Activated CD4-positive, alpha-beta T cell treated with anti-CD3 and anti-CD28 coated beads, Interleukin-2, Interleukin-4, amounts not matched to agents 100 ng/mL and 50 ng/mL, durations not matched to agents 16 hours and 8 hours (primary cell): ENCODE measurements at regions not wholly inside any gene's neighbourhood (a gene's known extent, or its start where the extent isn't known, plus 50 kb on each side); places are given as distances from the start of the nearest gene placed in this dataset.

ENCODE experiments used
- DNase-seq: peaks from one replicate; pipeline ENCODE4 v3.0.0-alpha.2; 2020; ENCODE audit warnings: low spot score

GRCh38 chr6:27052731-27053082, 194.8 kb upstream of the PRSS16 start:
- no peak for DNase-seq

- DNase-seq: no peak
Measured at GRCh38 chr6:27053738-27054137, 193.8 kb upstream of the PRSS16 start.

GRCh38 chr6:27056615-27057014, 190.9 kb upstream of the PRSS16 start:
- no peak for DNase-seq

DNA sequence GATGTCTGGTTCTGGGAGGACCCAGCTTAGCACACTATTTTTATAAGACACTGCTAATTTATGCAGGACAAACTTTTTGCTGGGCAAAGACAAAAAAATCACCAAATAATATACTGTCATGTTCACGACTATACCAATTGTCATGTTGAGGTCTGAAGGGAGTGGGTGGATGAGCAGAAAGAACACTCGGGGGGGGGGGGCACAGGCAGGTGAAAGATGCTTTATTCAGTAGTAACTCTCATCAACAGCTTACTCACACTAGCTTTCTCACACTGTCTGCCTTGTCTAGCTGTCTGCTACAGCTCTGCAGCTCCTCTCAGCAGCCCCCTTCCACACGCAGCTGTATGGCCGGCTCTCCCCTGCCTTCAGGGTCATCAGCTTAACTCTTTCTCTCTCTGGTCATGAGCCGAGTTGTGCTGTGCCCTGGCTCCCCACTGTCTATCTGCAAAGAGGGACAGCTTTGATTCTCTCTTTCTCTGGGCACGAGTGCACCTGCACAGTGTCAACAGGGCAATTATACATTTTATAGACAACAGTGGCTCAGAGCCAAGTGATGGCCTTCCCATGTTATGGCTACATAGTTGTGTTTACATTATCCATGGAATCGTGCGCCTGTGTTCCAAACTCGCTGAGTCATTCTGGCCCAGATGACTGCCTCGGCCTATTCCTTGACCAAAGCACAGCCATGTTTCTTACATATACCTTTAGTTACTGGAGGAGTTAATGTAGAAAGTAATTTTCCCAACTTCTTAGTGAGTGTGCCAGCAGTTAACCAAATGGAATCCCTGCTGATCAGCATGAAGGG, 187.7 kb upstream of the PRSS16 start:
- no peak for DNase-seq

DNA sequence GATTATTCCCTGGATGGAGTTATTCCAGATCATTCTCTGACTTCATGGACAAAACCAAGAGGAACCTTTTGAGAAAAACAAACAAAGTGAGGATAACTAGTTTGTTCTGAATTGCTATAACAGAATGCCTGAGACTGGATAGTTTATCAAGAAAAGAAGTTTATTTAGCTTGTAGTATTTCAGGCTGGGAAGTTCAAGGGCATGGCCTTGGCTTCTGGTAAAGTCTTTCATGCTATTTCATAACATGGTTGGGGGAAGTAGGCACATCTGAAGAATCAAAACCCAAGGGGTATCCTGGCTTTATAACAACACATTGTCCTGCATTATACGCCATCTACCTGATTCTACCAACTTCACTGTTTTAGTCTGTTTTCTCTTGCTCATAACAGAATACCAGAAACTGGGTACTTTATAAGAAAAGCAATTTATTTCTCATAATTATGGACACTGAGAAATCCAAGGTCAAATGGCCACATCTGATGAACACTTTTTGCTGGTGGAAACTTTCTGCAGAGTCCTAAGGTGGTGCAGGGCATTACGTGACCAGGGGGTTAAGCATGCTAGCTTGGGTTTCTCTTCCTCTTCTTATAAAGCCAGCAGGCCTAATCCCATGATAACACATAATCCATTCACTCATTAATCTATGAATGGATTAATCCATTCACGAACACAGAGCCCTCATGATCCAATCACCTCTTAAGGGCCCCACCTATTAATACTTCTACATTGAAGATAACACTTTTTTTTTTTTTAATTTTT, 186.1 kb upstream of the PRSS16 start:
- no peak for DNase-seq

DNA sequence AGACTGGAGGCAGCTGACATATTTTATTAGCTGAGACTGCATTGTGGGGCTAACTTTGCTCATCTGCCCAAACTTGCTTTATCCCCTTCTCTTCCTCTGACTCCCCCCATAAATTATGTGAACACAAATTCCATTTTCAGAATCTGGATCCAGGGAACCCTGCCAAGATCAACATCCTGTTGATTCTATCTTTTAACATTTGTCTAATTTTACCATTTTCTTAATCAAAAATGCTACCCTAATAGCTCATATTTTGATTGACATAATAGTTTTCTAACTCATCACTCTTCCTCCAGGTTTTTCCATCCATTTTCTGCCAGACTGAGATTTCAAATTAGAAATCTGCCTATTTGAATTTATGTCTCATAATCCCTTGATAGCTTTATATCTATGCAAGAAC, 184.7 kb upstream of the PRSS16 start:
- DNase-seq: no peak

DNA sequence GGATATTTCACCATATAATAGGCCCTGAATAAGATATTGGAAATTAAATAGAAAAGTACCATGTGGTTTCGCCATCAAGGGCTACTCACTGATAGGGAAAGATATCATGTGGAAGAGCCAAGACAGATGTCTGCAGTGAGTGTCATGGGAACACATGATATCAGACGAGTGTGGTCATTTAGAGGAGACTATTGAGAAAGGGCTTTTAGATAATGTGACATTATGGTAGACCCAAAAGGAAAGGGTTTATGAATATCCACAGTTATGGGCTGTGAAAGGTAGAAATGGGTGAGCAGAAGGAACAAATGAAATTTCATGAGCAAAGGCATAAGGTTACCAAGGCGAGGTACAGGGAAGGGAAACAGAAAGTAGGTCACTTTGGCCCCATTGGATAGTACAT, 182.3 kb upstream of the PRSS16 start:
- DNase-seq: no peak

DNA sequence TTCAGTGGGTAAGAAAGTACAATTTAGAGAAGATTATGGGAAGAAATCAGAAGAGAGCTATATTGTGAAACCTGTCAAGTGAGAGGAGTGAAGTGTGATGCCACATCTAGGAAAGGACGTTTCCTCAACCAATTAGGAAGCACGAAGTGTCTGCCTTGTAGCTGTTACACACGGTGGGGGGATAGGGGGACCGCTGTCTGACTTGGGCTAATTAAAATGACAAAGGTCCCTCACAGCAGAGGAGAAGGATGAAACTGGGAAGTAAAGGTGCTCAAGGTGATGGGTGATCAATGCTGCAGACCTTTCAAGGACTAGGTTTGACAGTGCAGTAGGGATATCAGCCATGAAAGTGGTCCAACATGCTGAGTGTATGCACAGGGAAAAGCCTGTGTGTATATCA, 181.1 kb upstream of the PRSS16 start:
- no peak for DNase-seq

DNA sequence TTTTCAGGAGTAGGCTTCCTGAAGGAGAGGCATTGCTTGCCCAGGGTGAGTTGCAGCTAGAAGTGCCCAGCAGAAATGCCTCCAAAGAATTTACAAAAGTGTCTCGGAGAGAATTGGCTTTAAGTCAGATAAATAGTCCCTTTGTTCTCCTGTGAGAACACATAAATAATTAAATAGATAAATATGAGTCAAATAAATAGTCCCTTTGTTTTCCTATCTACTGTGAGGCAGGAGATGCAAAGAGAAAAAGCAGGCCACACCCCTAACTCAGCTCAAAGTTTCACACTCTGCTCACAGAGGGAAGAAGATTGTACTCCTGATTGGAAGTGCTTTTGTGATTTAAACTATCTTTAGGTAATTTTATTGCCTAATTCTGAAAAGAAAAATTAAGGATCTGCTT, 180.7 kb upstream of the PRSS16 start:
- no peak for DNase-seq

DNA sequence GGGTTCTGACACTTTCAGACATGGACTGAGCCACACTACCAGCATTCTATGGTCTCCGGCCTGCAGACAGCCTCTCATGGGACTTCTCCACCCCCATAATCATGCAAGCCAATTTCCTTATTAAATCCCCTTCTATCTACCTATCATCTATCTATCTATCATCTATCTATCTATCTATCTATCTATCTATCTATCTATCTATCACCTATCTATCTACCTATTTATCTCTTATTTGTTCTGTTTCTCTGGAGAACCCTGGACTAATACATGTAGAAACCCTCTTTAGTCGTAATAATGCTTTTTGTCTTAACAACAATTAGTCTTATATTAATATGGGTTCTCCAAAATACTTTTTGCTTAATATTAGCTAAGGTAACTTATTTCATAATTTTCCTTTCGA, 174.1 kb upstream of the PRSS16 start:
- no peak for DNase-seq

- no peak for DNase-seq
Measured at GRCh38 chr6:27076116-27076515, 171.4 kb upstream of the PRSS16 start.

DNA sequence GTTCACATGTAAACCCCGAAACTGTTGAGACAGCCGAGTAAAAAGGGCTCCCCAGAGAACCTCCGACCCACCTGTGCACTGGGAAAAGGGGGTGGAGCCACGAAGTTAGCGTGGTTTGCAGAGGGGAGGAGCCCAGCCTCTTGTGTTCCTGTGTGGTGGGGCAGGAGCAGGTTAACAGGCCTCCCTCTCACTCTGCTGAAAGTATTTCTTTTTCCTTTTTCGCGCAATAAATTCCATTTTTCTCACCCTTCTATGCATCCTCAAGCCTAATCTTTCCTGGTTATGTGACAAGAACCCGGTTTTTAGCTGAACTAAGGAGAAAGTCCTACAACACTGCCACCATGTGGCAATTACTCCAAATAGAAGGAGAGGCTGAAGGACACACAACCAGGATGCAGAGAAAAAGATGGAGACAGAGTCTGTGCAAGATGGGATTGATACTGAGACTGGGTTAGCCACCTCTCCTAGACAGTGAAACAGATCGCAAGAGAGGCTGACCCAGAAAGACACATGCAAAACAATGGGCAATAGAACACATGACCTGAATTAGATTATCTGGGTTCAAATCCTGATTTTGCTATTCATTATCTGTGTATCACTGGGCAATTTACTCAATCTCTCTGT, 168.7 kb upstream of the PRSS16 start:
- peak; percentile 48 for DNase-seq

DNA sequence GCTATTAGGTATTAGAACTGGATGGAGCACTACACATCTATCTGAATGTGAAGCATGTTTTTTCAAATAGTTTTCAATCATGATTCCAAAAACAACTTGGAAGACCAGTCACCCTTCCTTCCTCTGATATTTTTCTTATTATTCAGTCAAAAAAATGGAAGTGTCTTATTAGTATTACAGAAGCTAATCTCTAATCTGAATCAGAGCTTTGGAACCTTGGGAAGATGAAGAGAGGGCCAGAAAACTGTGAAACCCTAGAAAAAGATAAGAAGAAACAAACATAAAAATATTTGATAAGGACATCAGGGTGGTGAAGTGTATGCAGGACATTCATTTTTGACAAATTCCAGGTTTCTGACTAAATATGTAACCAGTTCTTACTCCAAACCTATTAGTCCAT, 166.3 kb upstream of the PRSS16 start:
- no peak for DNase-seq

- no peak for DNase-seq
Measured at GRCh38 chr6:27081931-27082330, 165.6 kb upstream of the PRSS16 start.

DNA sequence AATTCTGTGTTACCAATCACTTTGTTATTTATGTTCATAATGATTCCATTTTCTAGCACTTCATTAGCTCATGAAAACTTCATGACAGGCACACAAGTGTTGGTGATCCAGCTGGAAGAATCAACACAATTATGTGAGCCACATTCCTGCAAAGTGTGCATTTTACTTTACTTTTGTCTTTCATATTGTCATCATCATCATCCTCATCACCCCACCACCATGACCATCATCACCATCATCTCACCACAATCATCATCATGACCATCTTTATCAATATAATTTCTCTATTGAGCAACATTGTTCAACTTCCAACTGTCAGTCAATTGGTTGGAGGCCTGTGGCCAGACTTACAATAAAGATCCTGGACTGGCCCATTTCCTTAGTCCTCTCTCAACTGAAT, 159.4 kb upstream of the PRSS16 start:
- no peak for DNase-seq

DNA sequence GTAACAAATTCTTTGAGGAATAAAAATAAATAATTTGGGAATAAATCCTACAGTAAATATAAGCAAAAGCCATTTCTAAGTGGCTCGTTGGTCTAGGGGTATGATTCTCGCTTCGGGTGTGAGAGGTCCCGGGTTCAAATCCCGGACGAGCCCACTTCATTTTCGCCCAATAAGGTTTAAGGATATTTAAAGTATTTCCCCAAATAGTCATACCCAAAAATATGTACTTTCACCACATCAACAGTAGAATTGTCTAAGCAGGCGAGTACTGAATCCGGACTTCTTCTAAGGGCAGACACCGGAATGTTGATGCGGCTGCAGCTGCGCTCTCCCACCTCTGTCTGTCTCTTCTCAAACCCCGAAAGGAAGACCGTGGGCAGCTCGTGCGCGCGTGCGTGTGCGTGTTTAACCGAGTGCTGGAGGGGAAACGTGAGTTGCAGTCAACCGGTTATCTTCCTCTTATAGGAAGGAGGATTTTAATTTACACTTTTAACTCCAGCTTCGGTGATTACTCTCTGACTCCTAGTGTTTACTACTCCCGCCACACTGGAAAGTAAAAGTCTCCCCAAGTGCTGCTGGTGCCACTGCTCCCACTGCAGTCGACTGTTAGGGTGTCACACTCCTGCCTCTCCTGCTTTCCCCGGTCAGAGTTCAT, 155.7 kb upstream of the PRSS16 start:
- DNase-seq: peak; percentile 80

DNA sequence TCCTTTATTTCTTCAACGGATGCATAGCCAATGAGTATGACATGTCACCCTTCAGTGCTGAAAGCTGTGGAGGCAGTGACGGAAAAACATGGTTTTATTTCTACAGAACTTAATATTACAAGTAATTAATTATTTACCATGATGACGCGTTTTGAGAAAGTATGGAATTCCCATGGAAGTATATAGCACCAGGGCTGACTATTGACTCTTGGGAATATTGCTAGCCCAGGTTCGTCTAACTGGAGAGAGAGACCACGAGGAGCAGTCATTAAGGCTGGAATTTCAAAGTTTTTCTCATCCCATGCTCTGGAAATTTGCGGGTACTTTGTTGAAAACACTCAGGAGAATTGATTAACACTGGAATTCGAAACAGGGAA, 155.2 kb upstream of the PRSS16 start:
- no peak for DNase-seq

GRCh38 chr6:27095914-27096313, 151.6 kb upstream of the PRSS16 start:
- no peak for DNase-seq

- DNase-seq: peak; percentile 77
Measured at GRCh38 chr6:27096834-27097511, 150.5 kb upstream of the PRSS16 start.

DNA sequence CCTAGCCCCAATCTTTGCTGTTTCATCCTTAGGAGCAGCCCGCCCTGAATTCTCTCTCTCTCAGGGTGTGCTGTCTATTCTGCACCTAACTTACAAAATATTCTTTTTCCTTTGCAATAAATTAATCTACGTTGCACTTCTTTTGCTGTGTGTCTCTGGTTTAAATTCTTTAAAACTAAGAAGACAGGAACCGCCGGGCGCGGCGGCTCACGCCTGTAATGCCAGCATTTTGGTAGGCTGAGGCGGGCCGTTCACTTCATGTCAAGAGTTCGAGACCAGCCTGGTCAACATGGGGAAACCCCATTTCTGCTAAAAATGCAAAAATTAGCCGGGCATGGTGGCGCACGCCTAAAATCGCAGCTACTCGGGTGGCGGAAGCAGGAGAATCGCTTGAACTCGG, 148.5 kb upstream of the PRSS16 start:
- DNase-seq: no peak

DNA sequence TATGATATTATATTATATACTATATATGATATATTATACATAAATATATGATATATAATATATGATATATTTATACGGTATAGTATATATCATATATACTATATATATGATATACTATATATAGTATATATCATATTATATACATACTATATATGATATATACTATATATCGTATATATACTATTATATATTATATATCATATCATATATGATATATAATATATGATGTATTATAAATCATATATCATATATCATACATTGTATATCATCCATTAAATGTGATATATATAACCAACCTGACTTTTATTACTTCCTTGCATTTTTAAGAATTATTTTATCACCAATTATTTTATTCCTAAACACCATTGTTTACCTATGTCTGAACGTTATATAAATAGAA, 146.6 kb upstream of the PRSS16 start:
- DNase-seq: no peak

GRCh38 chr6:27101824-27102223, 145.7 kb upstream of the PRSS16 start:
- DNase-seq: no peak
